ENCODE measurements at regions not wholly inside any gene's neighbourhood (a gene's known extent, or its start where the extent isn't known, plus 50 kb on each side); places are given as distances from the start of the nearest gene placed in this dataset.

- no peaks in the 10 kb centered on the region for H3K27me3 ChIP-seq
- no peaks in the 10 kb centered on the region for H3K4me1 ChIP-seq
- H3K9me3 ChIP-seq: no peaks in the 10 kb centered on the region
- TF ChIP-seq CTCF (IDR thresholded peaks at IDR 0.05): no peak
- no peak for TF ChIP-seq POLR2A (IDR thresholded peaks at IDR 0.05)
- no peak for DNase-seq
- intact Hi-C loops (cut with DNase I; ENCODE audit: low total_unique reads): no loop called here
- H3K27ac ChIP-seq: no peak overlapping the region
- no peak overlapping the region for H3K4me3 ChIP-seq
- no peaks in the 10 kb centered on the region for H3K36me3 ChIP-seq
These were observed 324.1 kb upstream of the CRIM1 start for GRCh38 chr2:36031471-36031870.

- no peak for DNase-seq
- no peak overlapping the region for H3K27ac ChIP-seq
- H3K27me3 ChIP-seq: no peaks in the 10 kb centered on the region
- H3K9me3 ChIP-seq: no peaks in the 10 kb centered on the region
- no peak overlapping the region for H3K4me3 ChIP-seq
- H3K36me3 ChIP-seq: no peaks in the 10 kb centered on the region
- H3K4me1 ChIP-seq: no peaks in the 10 kb centered on the region
- no peak for TF ChIP-seq CTCF (IDR thresholded peaks at IDR 0.05)
- TF ChIP-seq POLR2A (IDR thresholded peaks at IDR 0.05): no peak
- intact Hi-C loops (cut with DNase I; ENCODE audit: low total_unique reads): no loop called here
These were observed 328.0 kb upstream of the CRIM1 start for GRCh38 chr2:36027616-36028015.

- TF ChIP-seq POLR2A (IDR thresholded peaks at IDR 0.05) (no peak), CTCF (IDR thresholded peaks at IDR 0.05) (no peak)
- intact Hi-C loops (cut with DNase I; ENCODE audit: low total_unique reads): no loop called here
- no peak overlapping the region for H3K4me3 ChIP-seq
These were observed 342.5 kb upstream of the CRIM1 start for GRCh38 chr2:36013064-36013463.

DNA sequence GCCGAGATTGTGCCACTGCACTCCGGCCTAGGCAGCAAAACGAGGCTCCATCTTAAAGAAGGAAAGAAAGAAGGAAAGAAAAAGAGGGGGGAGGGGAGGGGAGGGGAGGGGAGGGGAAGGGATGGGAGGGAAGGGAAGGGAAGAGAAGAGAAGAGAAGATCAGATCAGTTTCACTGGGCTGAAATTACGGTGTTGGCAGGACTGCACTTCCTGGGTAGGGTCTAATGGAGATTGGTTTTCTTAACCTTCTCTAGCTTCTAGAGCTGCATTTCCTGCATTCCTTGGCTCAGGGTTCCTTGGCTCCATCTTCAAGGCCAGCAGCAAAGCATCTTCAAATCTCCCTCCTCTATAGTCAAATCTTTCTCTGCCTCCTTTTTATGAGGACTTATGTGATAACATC is 349.1 kb upstream of the CRIM1 start:
- Histone ChIP-seq H3K4me1 (no peaks in the 10 kb centered on the region), H3K9me3 (no peaks in the 10 kb centered on the region), H3K4me3 (no peak overlapping the region), H3K36me3 (no peaks in the 10 kb centered on the region), H3K27ac (no peak overlapping the region), H3K27me3 (no peaks in the 10 kb centered on the region)
- no peak for DNase-seq
- TF ChIP-seq POLR2A (IDR thresholded peaks at IDR 0.05): no peak
- no peak for TF ChIP-seq CTCF (IDR thresholded peaks at IDR 0.05)
- intact Hi-C loops (cut with DNase I; ENCODE audit: low total_unique reads): no loop called here

More at GRCh38 chr2:36013064-36013463, 342.5 kb upstream of the CRIM1 start:
- no peak for DNase-seq
- Histone ChIP-seq H3K4me1 (no peaks in the 10 kb centered on the region), H3K9me3 (no peaks in the 10 kb centered on the region), H3K27me3 (no peaks in the 10 kb centered on the region), H3K27ac (no peak overlapping the region), H3K36me3 (no peaks in the 10 kb centered on the region)

GRCh38 chr2:36002941-36003340 is 352.6 kb upstream of the CRIM1 start:
- intact Hi-C loops (cut with DNase I; ENCODE audit: low total_unique reads): no loop called here
- no peaks in the 10 kb centered on the region for H3K27me3 ChIP-seq
- no peak overlapping the region for H3K4me3 ChIP-seq
- H3K4me1 ChIP-seq: no peaks in the 10 kb centered on the region
- H3K9me3 ChIP-seq: no peaks in the 10 kb centered on the region
- H3K36me3 ChIP-seq: no peaks in the 10 kb centered on the region
- no peak for DNase-seq
- H3K27ac ChIP-seq: no peak overlapping the region
- TF ChIP-seq CTCF (IDR thresholded peaks at IDR 0.05): no peak
- TF ChIP-seq POLR2A (IDR thresholded peaks at IDR 0.05): no peak

All from uterus (tissue), 3 donors.